HFF-Myc (cell line): ENCODE measurements at regions not wholly inside any gene's neighbourhood (a gene's known extent, or its start where the extent isn't known, plus 50 kb on each side); places are given as distances from the start of the nearest gene placed in this dataset.

Experiments
- DNase-seq: peaks from one replicate; pipeline ENCODE4 v3.0.0-alpha.2; 2011; ENCODE audit warnings: low read depth; ENCODE audit errors: extremely low read depth
- H3K4me3 ChIP-seq: replicated peaks from 2 replicates; pipeline ENCODE4 v1.5.1; 2011; ENCODE audit warnings: low read depth, mild to moderate bottlenecking, control low read depth, low read length
- TF ChIP-seq, protein P1 (sequence below): IDR thresholded peaks from 2 replicates; pipeline ENCODE4 v1.5.1; 2012; ENCODE audit warnings: mild to moderate bottlenecking, low read depth, low read length, control low read depth; ENCODE audit errors: missing control alignments

DNA sequence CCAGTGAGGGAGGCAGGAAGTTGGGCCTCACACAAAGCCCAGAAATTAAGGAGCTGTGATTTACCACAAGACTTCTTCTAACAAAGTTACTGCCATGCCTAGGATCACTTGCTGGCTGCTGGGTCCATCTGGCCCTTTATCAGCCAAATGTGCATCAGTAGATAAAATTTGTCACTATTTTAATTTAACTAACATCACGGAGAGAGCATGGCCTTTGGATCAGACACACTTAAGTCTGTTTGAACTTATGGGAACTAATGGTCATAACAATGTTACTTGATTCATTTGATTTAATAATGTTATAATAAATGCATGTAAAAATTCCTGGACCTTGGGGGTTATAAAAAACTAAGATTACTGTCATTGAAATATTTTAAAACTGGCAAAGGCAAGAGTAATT is 67.2 kb upstream of the CCDC190 start:
- DNase-seq = no peak
- H3K4me3 ChIP-seq = no peak overlapping the region
- TF ChIP-seq, protein P1, sequence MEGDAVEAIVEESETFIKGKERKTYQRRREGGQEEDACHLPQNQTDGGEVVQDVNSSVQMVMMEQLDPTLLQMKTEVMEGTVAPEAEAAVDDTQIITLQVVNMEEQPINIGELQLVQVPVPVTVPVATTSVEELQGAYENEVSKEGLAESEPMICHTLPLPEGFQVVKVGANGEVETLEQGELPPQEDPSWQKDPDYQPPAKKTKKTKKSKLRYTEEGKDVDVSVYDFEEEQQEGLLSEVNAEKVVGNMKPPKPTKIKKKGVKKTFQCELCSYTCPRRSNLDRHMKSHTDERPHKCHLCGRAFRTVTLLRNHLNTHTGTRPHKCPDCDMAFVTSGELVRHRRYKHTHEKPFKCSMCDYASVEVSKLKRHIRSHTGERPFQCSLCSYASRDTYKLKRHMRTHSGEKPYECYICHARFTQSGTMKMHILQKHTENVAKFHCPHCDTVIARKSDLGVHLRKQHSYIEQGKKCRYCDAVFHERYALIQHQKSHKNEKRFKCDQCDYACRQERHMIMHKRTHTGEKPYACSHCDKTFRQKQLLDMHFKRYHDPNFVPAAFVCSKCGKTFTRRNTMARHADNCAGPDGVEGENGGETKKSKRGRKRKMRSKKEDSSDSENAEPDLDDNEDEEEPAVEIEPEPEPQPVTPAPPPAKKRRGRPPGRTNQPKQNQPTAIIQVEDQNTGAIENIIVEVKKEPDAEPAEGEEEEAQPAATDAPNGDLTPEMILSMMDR = no peak

- no peak overlapping the region for H3K4me3 ChIP-seq
- DNase-seq = no peak
- TF ChIP-seq, protein P1 = no peak
Measured at GRCh38 chr1:162927421-162927820, 66.4 kb upstream of the CCDC190 start.

DNA sequence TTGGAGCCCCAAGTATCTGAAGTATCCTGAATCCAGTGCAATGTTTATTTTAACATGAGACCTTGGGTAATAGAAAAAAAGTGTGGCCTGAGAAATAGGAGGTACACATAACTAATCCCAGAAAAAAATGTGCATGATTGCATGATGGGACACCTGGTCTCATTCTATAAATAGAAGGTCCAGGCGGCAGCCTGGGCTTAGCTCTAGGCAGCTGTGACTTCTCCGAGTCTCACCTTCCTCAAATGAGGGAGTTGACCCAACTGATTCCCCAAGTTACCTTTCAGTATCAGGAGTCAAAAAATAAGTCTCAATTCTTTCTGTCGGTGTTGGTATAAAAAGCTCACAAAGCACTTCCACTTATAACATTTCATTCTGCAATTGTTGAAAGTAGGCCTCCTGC is 65.9 kb upstream of the CCDC190 start:
- TF ChIP-seq, protein P1 = no peak

DNA sequence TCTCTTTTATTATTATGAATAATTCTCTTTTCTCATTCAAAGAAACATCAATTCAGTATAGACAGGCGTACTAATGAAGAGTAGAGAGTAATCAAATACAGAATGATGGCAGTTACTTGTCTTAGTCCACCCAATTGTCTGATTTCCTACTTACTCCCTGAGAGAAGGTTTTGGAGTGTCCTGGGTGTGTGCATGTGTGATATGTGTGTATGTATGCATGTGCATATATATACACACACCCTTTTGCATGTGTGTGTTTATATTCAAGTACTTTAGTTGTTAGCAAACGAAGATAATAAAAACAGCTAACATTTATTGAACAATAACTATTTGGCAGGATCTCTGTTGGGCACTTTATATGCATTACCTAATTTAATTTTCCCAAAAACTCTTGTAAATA is 63.2 kb upstream of the CCDC190 start:
- H3K4me3 ChIP-seq = no peak overlapping the region
- no peak for DNase-seq
- TF ChIP-seq, protein P1 = no peak

More for the DNA sequence above, 65.9 kb upstream of the CCDC190 start:
- no peak overlapping the region for H3K4me3 ChIP-seq
- DNase-seq = no peak

DNA sequence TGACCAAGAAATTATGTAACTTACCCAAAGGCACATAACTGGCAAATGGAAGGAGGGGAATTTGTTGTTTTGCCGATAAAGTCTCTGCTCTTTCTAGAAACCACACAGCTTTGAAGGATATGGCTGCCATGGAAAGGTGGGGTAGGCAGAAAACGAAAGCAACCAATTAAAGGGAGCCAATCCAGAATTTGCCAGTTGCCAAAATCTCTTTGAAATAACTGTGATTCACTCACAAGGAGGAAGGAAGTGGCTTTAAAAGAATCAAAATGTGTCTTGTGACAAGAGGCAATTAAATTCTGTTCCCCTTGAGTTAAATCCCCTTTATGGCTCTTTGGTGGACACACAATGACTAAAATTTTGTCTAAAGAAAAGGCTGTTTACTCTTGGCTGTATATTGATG is 61.2 kb upstream of the CCDC190 start:
- H3K4me3 ChIP-seq = no peak overlapping the region
- TF ChIP-seq, protein P1 = no peak
- DNase-seq = no peak

GRCh38 chr1:162921311-162921710 is 60.3 kb upstream of the CCDC190 start:
- no peak for DNase-seq
- TF ChIP-seq, protein P1 = no peak
- no peak overlapping the region for H3K4me3 ChIP-seq

DNA sequence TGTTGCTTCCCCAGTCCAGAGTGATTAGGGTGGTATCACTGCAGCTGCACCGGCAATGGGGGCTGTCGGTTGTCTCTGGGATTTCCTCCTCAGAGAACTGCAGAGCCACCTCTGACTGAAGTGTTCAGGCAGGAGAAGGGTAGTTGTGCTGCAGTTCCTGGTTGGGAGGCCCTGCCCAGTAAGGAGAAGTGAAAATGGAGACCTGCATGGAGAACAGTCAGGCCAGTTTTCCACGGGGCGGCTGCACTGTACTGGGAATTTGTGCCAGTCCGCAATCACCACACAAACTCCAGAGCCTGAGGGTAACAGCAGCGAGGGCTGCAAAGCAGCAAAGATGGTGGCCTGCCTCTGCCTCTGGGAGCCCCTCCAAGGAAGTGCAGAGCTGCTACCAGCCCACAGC is 58.1 kb upstream of the CCDC190 start:
- TF ChIP-seq, protein P1 = no peak
- no peak for DNase-seq
- no peak overlapping the region for H3K4me3 ChIP-seq
